Transverse colon (tissue), 1 donor: ENCODE measurements at regions not wholly inside any gene's neighbourhood (a gene's known extent, or its start where the extent isn't known, plus 50 kb on each side); places are given as distances from the start of the nearest gene placed in this dataset.
"Not testable (repeated sequence)": the region's sequence is repeated elsewhere in the genome, so short reads cannot be mapped to it uniquely, and the experiment has no call there.

ENCODE experiments used
- EP300 ChIP-seq: sonication (generic); formaldehyde crosslinking; IDR thresholded peaks from one replicate; pipeline ENCODE4 v1.6.1; 2017; ENCODE audit warnings: antibody characterized with exemption, low read depth
- POLR2A ChIP-seq: fragments of 450-650 bp; IDR thresholded peaks from one replicate; pipeline ENCODE4 v1.6.1; 2016; ENCODE audit warnings: antibody characterized with exemption, mild to moderate bottlenecking, moderate library complexity

DNA sequence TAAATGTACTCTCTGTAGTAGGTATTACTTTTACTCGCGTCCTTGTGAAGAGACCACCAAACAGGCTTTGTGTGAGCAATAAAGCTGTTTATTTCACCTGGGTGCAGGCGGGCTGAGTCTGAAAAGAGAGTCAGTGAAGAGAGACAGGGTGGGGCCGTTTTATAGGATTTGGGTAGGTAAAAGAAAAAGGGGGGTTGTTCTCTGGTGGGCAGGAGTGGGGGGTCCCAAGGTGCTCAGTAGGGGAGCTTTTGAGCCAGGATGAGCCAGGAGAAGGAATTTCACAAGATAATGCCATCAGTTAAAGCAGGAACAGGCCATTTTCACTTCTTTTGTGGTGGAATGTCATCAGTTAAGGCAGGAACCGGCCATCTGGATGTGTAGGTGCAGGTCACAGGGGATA is 918.7 kb upstream of the CRIM1 start:
- not testable (repeated sequence) for TF ChIP-seq EP300, POLR2A
